OCI-LY1 (cell line): ENCODE measurements at regions not wholly inside any gene's neighbourhood (a gene's known extent, or its start where the extent isn't known, plus 50 kb on each side); places are given as distances from the start of the nearest gene placed in this dataset.

Source experiments
- H2AFZ ChIP-seq: fragments of 200-600 bp; sonication (generic), shearing (Covaris generic); 2 replicates; pipeline ENCODE4 v1.6.0; 2014; ENCODE audit warnings: antibody characterized with exemption, mild to moderate bottlenecking, low read length
- H3F3A ChIP-seq: fragments of 200-600 bp; sonication (generic), shearing (Covaris generic); 2 replicates; pipeline ENCODE4 v1.6.0; 2014; ENCODE audit warnings: mild to moderate bottlenecking, antibody characterized with exemption, low read length, moderate library complexity; ENCODE audit not compliant: insufficient read depth
- H3K27ac ChIP-seq: fragments of 200-600 bp; sonication (generic); 2 replicates; pipeline ENCODE4 v1.5.1; 2014; ENCODE audit warnings: low read length, mixed run types, mild to moderate bottlenecking, low read depth; ENCODE audit not compliant: poor library complexity, severe bottlenecking
- H3K27me3 ChIP-seq: fragments of 200-600 bp; sonication (generic); 2 replicates; pipeline ENCODE4 v1.6.0; 2014; ENCODE audit warnings: antibody characterized with exemption, mild to moderate bottlenecking, low read length, moderate library complexity; ENCODE audit not compliant: insufficient read depth
- H3K36me3 ChIP-seq: fragments of 200-600 bp; sonication (generic); 2 replicates; pipeline ENCODE4 v1.6.1; 2014; ENCODE audit warnings: mild to moderate bottlenecking, antibody characterized with exemption, low read length, moderate library complexity, mixed read lengths; ENCODE audit not compliant: insufficient read depth
- H3K4me1 ChIP-seq: fragments of 200-600 bp; sonication (generic); 2 replicates; pipeline ENCODE4 v1.5.1; 2014; ENCODE audit warnings: mild to moderate bottlenecking, low read length, moderate library complexity; ENCODE audit not compliant: insufficient read depth, severe bottlenecking
- H3K4me2 ChIP-seq: fragments of 200-600 bp; sonication (generic), shearing (Covaris generic); 2 replicates; pipeline ENCODE4 v1.6.1; 2014; ENCODE audit warnings: low read length
- H3K4me3 ChIP-seq: fragments of 200-600 bp; sonication (generic); 2 replicates; pipeline ENCODE4 v1.5.1; 2014; ENCODE audit warnings: low read length, low read depth, mild to moderate bottlenecking, mixed read lengths; ENCODE audit not compliant: poor library complexity, severe bottlenecking
- H3K79me2 ChIP-seq: fragments of 200-600 bp; shearing (Covaris generic); 2 replicates; pipeline ENCODE4 v1.6.1; 2016; ENCODE audit warnings: mixed run types, low read length, mixed read lengths; ENCODE audit not compliant: insufficient read depth
- H3K9ac ChIP-seq: fragments of 200-600 bp; sonication (generic), shearing (Covaris generic); 2 replicates; pipeline ENCODE4 v1.6.1; 2014; ENCODE audit warnings: mild to moderate bottlenecking, low read length, mixed read lengths
- H3K9me2 ChIP-seq: fragments of 200-600 bp; sonication (generic), shearing (Covaris generic); 2 replicates; pipeline ENCODE4 v1.6.1; 2014; ENCODE audit warnings: low read depth, mild to moderate bottlenecking, low read length, mixed read lengths
- H3K9me3 ChIP-seq: fragments of 200-600 bp; shearing (Covaris generic); 2 replicates; pipeline ENCODE4 v1.6.1; 2014; ENCODE audit warnings: low read length, mixed read lengths
- H4K20me1 ChIP-seq: fragments of 200-600 bp; sonication (generic), shearing (Covaris generic); 2 replicates; pipeline ENCODE4 v1.6.0; 2016; ENCODE audit warnings: mild to moderate bottlenecking, low read length; ENCODE audit not compliant: insufficient read depth
- EZH2 ChIP-seq: fragments of 200-600 bp; sonication (generic), shearing (Covaris generic); IDR thresholded peaks from 2 replicates; pipeline ENCODE4 v1.8.0; 2017; ENCODE audit warnings: borderline replicate concordance, mixed run types, mild to moderate bottlenecking, antibody characterized with exemption, low read length, moderate library complexity, mixed read lengths
- TF ChIP-seq, protein P1 (sequence below): fragments of 200-600 bp; sonication (generic), shearing (Covaris generic); IDR thresholded peaks from 2 replicates; pipeline ENCODE4 v1.5.1; 2017; ENCODE audit warnings: mild to moderate bottlenecking, antibody characterized with exemption, low read length, moderate library complexity, mixed read lengths

GRCh38 chr6:28606424-28607391 is 81.0 kb downstream of the GPX5 start:
- Histone ChIP-seq H3K27ac (no peak overlapping the region), H3K9ac (peak overlapping the region; percentile 18; the same call in 1 of the 2 replicates)

GRCh38 chr6:28607990-28608389 is 82.3 kb downstream of the GPX5 start:
- no peaks in the 10 kb centered on the region for H3F3A ChIP-seq
- no peak overlapping the region for H2AFZ ChIP-seq
- H3K9me2 ChIP-seq, result no peaks in the 10 kb centered on the region
- H3K27ac ChIP-seq, result no peak overlapping the region
- no peaks in the 10 kb centered on the region for H3K9me3 ChIP-seq
- H3K27me3 ChIP-seq, result no peaks in the 10 kb centered on the region
- H3K4me1 ChIP-seq, result peaks cover 12% of the 10 kb centered on the region
- H3K9ac ChIP-seq, result no peak overlapping the region
- no peaks in the 10 kb centered on the region for H4K20me1 ChIP-seq
- no peak overlapping the region for H3K4me3 ChIP-seq
- H3K36me3 ChIP-seq, result no peaks in the 10 kb centered on the region
- H3K4me2 ChIP-seq, result no peak overlapping the region
- no peaks in the 10 kb centered on the region for H3K79me2 ChIP-seq
- TF ChIP-seq, protein P1, sequence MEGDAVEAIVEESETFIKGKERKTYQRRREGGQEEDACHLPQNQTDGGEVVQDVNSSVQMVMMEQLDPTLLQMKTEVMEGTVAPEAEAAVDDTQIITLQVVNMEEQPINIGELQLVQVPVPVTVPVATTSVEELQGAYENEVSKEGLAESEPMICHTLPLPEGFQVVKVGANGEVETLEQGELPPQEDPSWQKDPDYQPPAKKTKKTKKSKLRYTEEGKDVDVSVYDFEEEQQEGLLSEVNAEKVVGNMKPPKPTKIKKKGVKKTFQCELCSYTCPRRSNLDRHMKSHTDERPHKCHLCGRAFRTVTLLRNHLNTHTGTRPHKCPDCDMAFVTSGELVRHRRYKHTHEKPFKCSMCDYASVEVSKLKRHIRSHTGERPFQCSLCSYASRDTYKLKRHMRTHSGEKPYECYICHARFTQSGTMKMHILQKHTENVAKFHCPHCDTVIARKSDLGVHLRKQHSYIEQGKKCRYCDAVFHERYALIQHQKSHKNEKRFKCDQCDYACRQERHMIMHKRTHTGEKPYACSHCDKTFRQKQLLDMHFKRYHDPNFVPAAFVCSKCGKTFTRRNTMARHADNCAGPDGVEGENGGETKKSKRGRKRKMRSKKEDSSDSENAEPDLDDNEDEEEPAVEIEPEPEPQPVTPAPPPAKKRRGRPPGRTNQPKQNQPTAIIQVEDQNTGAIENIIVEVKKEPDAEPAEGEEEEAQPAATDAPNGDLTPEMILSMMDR, result no peak
- TF ChIP-seq EZH2, result no peak

More at GRCh38 chr6:28606424-28607391, 81.0 kb downstream of the GPX5 start:
- H3K79me2 ChIP-seq, result no peaks in the 10 kb centered on the region
- no peaks in the 10 kb centered on the region for H3K36me3 ChIP-seq
- no peaks in the 10 kb centered on the region for H3F3A ChIP-seq
- H4K20me1 ChIP-seq, result no peaks in the 10 kb centered on the region
- no peak overlapping the region; the same call in 1 of the 2 replicates for H2AFZ ChIP-seq
- H3K4me2 ChIP-seq, result peak overlapping the region; percentile 63
- H3K27me3 ChIP-seq, result no peaks in the 10 kb centered on the region
- no peaks in the 10 kb centered on the region for H3K9me3 ChIP-seq
- peak overlapping the region; percentile 57 for H3K4me3 ChIP-seq
- no peak for TF ChIP-seq EZH2
- TF ChIP-seq, protein P1, result peak; percentile 23; the same call in 1 of the 2 replicates
- H3K4me1 ChIP-seq, result peaks cover 12% of the 10 kb centered on the region
- no peaks in the 10 kb centered on the region for H3K9me2 ChIP-seq

DNA sequence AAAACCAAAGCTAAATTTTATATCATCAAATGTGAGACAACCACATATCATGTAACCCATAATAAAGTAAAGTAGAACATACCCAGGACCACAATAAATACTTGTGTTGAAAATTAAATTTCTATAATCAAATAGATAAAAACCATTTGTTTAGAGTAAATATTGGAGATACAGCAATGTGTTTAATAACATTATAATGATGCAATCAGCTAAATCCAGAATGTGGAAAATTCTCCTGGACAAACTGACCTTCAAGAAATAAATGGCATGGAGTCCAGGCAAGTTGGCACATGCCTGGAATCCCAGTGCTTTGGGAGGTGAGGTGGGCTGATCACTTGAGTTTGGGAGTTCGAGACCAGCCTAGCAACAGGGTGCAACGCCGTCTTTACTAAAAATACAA is 84.0 kb downstream of the GPX5 start:
- TF ChIP-seq, protein P1, result no peak
- no peak for TF ChIP-seq EZH2
- Histone ChIP-seq H3F3A (no peaks in the 10 kb centered on the region), H3K27me3 (no peaks in the 10 kb centered on the region), H3K4me2 (no peak overlapping the region), H3K9ac (no peak overlapping the region), H4K20me1 (no peaks in the 10 kb centered on the region), H3K9me2 (no peaks in the 10 kb centered on the region), H3K79me2 (no peaks in the 10 kb centered on the region), H2AFZ (no peak overlapping the region), H3K36me3 (no peaks in the 10 kb centered on the region), H3K27ac (no peak overlapping the region), H3K4me1 (peaks cover 12% of the 10 kb centered on the region), H3K9me3 (no peaks in the 10 kb centered on the region), H3K4me3 (no peak overlapping the region)
